ENCODE measurements at regions not wholly inside any gene's neighbourhood (a gene's known extent, or its start where the extent isn't known, plus 50 kb on each side); places are given as distances from the start of the nearest gene placed in this dataset.

GRCh38 chr13:39100996-39101738, 62.9 kb downstream of the NHLRC3 start:
- TF ChIP-seq CTCF (IDR thresholded peaks at IDR 0.05), result no peak

- TF ChIP-seq CTCF (IDR thresholded peaks at IDR 0.05), result no peak
Measured at GRCh38 chr13:39102981-39103490, 64.8 kb downstream of the NHLRC3 start.

GRCh38 chr13:39105110-39105509, 66.9 kb downstream of the NHLRC3 start:
- TF ChIP-seq CTCF (IDR thresholded peaks at IDR 0.05), result no peak

GRCh38 chr13:39106216-39107005, 68.2 kb downstream of the NHLRC3 start:
- no peak for TF ChIP-seq CTCF (IDR thresholded peaks at IDR 0.05)

- TF ChIP-seq CTCF (IDR thresholded peaks at IDR 0.05), result no peak
Measured at GRCh38 chr13:39107561-39107960, 69.3 kb downstream of the NHLRC3 start.

GRCh38 chr13:39108783-39109182, 70.5 kb downstream of the NHLRC3 start:
- TF ChIP-seq CTCF (IDR thresholded peaks at IDR 0.05), result no peak

- TF ChIP-seq CTCF (IDR thresholded peaks at IDR 0.05), result no peak
Measured at GRCh38 chr13:39110518-39111097, 72.4 kb downstream of the NHLRC3 start.

Measured in LNCAP (cell line).